HG03439 (cell line): ENCODE measurements at regions not wholly inside any gene's neighbourhood (a gene's known extent, or its start where the extent isn't known, plus 50 kb on each side); places are given as distances from the start of the nearest gene placed in this dataset.
"Not testable (repeated sequence)": the region's sequence is repeated elsewhere in the genome, so short reads cannot be mapped to it uniquely, and the experiment has no call there.

ENCODE experiments used
- ATAC-seq: cut with Tn5 transposase; IDR thresholded peaks from one replicate; pipeline ENCODE4 v1.9.1; 2021; ENCODE audit warnings: mild to moderate bottlenecking, moderate library complexity; ENCODE audit not compliant: unreplicated experiment

- ATAC-seq = not testable (repeated sequence)
Observed at GRCh38 chr2:87343347-87343746, 321.7 kb upstream of the PLGLB1 start.

GRCh38 chr2:87345283-87345682, 323.6 kb upstream of the PLGLB1 start:
- not testable (repeated sequence) for ATAC-seq

DNA sequence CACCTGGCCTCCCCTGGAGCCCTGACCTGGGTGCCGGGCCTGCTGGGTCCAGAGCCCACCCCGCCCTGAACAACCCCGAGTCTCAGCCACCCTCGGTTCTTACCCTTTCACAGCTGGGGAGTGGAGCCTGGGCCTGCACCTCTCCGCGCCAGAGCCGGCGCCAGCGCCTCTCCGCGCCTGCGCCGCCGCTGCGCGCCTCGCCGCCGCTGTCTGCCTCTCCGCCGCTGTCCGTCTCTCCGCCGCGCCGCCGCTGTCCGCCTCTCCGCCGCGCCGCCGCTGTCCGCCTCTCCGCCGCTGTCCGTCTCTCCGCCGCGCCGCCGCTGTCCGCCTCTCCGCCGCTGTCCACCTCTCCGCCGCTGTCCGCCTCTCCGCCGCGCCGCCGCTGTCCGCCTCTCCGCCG, 326.9 kb upstream of the PLGLB1 start:
- not testable (repeated sequence) for ATAC-seq

DNA sequence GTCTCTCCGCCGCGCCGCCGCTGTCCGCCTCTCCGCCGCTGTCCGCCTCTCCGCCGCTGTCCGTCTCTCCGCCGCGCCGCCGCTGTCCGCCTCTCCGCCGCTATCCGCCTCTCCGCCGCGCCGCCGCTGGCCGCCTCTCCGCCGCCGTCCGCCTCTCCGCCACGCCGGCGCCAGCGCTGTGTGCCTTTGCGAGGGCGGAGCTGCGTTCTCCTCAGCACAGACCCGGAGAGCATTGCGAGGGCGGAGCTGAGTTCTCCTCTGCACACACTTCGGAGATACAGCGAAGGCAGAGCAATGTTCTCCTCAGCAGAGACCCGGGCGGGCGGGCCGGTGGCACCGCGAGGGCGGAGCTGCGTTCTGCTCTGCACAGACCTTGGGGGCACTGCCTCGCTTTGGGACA, 327.4 kb upstream of the PLGLB1 start:
- ATAC-seq = not testable (repeated sequence)

- not testable (repeated sequence) for ATAC-seq
Observed at GRCh38 chr2:87352178-87352934, 330.7 kb upstream of the PLGLB1 start.

DNA sequence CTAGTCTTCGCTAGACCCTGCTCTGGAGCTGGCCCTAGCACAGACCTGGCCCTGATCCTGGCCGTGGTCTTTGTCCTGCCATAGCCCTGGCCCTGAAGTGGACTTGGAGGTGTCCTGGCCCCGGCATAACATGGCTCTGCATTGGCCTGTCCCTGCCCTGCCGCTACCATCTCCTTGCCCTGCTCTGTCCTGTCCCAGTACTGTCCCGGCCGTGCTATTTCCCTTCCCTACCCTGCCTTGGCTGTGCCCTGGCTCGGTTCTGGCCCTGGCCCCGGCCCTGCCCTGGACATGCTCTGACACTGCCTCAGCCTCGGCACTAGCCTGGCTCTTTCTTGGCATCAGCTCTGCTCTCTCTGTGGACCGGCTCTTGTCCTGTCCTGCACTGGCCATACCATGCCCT, 331.8 kb upstream of the PLGLB1 start:
- not testable (repeated sequence) for ATAC-seq

DNA sequence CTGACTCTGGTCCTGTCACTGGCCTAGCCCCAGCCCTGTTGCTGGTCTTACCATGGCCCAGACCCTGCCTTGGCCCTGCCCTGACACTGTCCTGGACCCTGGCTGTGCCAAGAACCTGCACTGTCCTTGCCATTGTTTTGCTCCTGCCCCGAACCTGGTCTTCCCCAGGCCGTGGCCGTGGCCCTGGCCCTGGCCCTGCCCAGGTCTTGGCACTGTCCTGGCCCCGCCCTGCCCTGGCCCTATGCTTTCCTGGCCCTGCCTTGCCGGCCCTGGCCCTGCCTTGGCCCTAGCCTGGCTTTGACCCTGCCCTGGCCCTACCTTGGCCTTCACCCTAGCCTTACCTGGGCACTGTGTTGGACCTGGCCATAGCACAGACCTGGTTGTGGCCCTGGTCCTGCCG, 332.5 kb upstream of the PLGLB1 start:
- ATAC-seq = not testable (repeated sequence)

DNA sequence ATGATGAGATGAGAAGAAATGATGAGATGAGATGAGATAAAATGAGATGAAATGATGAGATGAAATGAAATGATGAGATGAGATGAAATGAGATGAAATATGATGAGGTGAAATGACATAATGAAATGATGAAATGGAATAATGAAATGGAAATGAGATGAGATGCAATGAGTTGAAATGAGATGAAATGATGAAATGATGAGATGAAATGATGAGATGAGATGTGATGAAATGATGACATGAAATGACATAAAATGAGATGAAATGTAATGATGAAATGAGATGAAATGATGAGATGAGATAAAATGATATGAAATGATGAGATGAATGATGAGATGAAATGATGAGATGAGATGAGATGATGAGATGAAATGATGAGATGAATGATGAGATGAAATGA, 338.6 kb upstream of the PLGLB1 start:
- not testable (repeated sequence) for ATAC-seq

DNA sequence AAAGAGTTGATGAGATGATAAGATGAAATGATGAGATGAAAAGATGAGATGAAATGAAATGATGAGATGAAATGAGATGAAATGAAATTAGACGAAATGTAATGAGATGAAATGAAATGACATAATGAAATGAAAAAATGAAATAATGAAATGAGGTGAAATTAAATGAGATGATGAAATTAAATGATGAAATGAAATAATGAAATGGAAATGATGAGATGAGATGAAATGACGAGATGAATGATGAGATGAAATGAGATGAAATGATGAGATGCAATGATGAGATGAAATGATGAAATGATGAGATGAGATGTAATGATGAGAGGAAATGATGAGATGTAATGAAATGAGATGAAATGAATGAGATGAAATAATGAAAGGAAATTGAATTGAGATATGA, 339.3 kb upstream of the PLGLB1 start:
- not testable (repeated sequence) for ATAC-seq

DNA sequence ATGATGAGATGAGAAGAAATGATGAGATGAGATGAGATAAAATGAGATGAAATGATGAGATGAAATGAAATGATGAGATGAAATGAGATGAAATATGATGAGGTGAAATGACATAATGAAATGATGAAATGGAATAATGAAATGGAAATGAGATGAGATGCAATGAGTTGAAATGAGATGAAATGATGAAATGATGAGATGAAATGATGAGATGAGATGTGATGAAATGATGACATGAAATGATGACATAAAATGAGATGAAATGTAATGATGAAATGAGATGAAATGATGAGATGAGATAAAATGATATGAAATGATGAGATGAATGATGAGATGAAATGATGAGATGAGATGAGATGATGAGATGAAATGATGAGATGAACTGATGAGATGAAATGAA, 340.2 kb upstream of the PLGLB1 start:
- not testable (repeated sequence) for ATAC-seq

GRCh38 chr2:87364379-87364778, 342.7 kb upstream of the PLGLB1 start:
- not testable (repeated sequence) for ATAC-seq

- ATAC-seq = not testable (repeated sequence)
Observed at GRCh38 chr2:87365038-87365437, 343.4 kb upstream of the PLGLB1 start.

- ATAC-seq = not testable (repeated sequence)
Observed at GRCh38 chr2:87386063-87386560, 361.8 kb upstream of the PLGLB2 start.

DNA sequence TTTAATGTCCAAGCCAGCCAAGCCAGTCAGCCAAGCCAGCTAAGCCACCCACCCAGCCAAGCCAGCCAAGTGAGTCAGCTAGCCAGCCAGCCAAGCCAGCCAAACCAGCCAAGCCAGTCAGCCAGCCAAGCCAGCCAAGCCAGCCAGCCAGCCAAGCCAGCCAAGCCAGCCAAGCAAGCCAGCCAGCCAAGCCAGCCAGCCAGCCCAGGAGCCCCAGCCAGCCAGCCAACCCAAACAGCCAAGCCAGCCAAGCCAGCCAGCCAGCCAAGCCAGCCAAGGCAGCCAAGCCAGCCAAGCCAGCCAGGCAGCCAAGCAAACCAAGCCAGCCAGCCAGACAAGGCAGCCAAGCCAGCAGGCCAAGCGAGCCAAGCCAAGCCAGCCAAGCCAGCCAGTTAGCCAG, 352.1 kb upstream of the PLGLB2 start:
- ATAC-seq = not testable (repeated sequence)

GRCh38 chr2:87396551-87397265, 351.2 kb upstream of the PLGLB2 start:
- ATAC-seq = not testable (repeated sequence)

GRCh38 chr2:87397276-87398065, 350.4 kb upstream of the PLGLB2 start:
- not testable (repeated sequence) for ATAC-seq

- not testable (repeated sequence) for ATAC-seq
Observed at GRCh38 chr2:87398567-87399305, 349.2 kb upstream of the PLGLB2 start.

- ATAC-seq = no peak
Observed at GRCh38 chr2:87401726-87402345, 346.1 kb upstream of the PLGLB2 start.

GRCh38 chr2:87403893-87404175, 344.1 kb upstream of the PLGLB2 start:
- no peak for ATAC-seq
